HK-2 (cell line): ENCODE measurements at regions not wholly inside any gene's neighbourhood (a gene's known extent, or its start where the extent isn't known, plus 50 kb on each side); places are given as distances from the start of the nearest gene placed in this dataset.
A peak's percentile ranks its signal among the peaks of the same experiment; 100 is the strongest.
"Not testable (repeated sequence)": the region's sequence is repeated elsewhere in the genome, so short reads cannot be mapped to it uniquely, and the experiment has no call there.

Source experiments
- DNase-seq: peaks from one replicate; pipeline ENCODE4 v3.0.0-alpha.2; 2018; ENCODE audit not compliant: unreplicated experiment

- DNase-seq, result peak; percentile 83
These were observed 256.3 kb upstream of the IRF2BP2 start for GRCh38 chr1:234866007-234866866.

GRCh38 chr1:234865171-234866006, 255.4 kb upstream of the IRF2BP2 start:
- DNase-seq, result no peak

GRCh38 chr1:234864116-234864515, 254.1 kb upstream of the IRF2BP2 start:
- no peak for DNase-seq

GRCh38 chr1:234863551-234863971, 253.6 kb upstream of the IRF2BP2 start:
- DNase-seq, result no peak

- DNase-seq, result peak; percentile 48
These were observed 253.1 kb upstream of the IRF2BP2 start for GRCh38 chr1:234862944-234863515.

GRCh38 chr1:234862360-234862943, 252.5 kb upstream of the IRF2BP2 start:
- no peak for DNase-seq

- DNase-seq, result no peak
These were observed 251.8 kb upstream of the IRF2BP2 start for GRCh38 chr1:234861761-234862160.

GRCh38 chr1:234861024-234861620, 251.1 kb upstream of the IRF2BP2 start:
- no peak for DNase-seq

GRCh38 chr1:234858722-234859121, 248.7 kb upstream of the IRF2BP2 start:
- no peak for DNase-seq

- DNase-seq, result no peak
These were observed 246.9 kb upstream of the IRF2BP2 start for GRCh38 chr1:234856845-234857245.

- no peak for DNase-seq
These were observed 245.9 kb upstream of the IRF2BP2 start for GRCh38 chr1:234855851-234856250.

- no peak for DNase-seq
These were observed 244.7 kb upstream of the IRF2BP2 start for GRCh38 chr1:234854645-234855039.

GRCh38 chr1:234853906-234854644, 244.1 kb upstream of the IRF2BP2 start:
- DNase-seq, result no peak

- DNase-seq, result no peak
These were observed 242.7 kb upstream of the IRF2BP2 start for GRCh38 chr1:234852659-234853058.

- DNase-seq, result peak; percentile 52
These were observed 241.8 kb upstream of the IRF2BP2 start for GRCh38 chr1:234851450-234852438.

GRCh38 chr1:234849832-234850231, 239.9 kb upstream of the IRF2BP2 start:
- DNase-seq, result no peak

GRCh38 chr1:234848972-234849649, 239.1 kb upstream of the IRF2BP2 start:
- DNase-seq, result peak; percentile 31

- not testable (repeated sequence) for DNase-seq
These were observed 236.8 kb upstream of the IRF2BP2 start for GRCh38 chr1:234846813-234847212.

GRCh38 chr1:234845836-234846235, 235.9 kb upstream of the IRF2BP2 start:
- no peak for DNase-seq
